ENCODE measurements at regions not wholly inside any gene's neighbourhood (a gene's known extent, or its start where the extent isn't known, plus 50 kb on each side); places are given as distances from the start of the nearest gene placed in this dataset.

DNA sequence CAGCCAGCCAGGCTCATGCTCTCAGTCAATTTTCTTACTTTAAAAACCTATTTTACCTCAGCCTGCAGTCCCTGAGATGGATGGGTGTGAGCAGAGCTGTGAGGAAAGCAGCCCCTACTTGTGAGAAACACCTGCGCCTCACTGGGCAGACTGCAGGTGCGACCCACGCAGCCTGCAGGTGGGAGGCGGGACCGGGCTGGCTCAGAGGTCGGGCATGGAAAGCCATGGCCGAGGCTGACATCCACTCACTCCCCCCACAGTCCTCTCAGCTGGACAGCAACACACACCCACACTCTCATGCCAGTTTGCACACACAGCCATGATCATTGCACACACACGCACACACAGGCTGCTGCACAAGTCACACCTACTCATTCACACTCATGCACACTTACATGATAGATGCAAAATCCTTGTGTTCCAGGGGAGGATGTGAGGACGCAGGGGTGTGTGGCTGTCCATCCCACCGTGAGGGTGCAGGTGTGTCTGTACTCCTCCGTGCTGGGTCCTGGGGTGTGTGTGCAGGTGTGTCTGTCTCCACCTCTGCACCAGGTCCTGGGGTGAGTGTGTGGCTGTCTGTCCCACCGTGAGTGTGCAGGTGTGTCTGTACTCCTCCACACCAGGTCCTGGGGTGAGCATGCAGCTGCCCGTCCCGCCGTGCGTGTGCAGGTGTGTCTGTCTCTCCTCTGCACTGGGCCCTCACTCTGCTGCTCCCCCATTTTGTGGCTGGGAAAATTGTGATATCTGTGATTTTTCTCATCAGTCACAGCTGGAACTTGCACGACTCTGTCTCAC is 166.5 kb downstream of the RTP5 start:
- H3K4me3 ChIP-seq (replicated peaks; ENCODE audit: insufficient read depth, low read length), result no peak overlapping the region
- H3K27me3 ChIP-seq (ENCODE audit: insufficient read depth, poor library complexity, severe bottlenecking), result peaks cover 32% of the 10 kb centered on the region
- TF ChIP-seq, protein P1, sequence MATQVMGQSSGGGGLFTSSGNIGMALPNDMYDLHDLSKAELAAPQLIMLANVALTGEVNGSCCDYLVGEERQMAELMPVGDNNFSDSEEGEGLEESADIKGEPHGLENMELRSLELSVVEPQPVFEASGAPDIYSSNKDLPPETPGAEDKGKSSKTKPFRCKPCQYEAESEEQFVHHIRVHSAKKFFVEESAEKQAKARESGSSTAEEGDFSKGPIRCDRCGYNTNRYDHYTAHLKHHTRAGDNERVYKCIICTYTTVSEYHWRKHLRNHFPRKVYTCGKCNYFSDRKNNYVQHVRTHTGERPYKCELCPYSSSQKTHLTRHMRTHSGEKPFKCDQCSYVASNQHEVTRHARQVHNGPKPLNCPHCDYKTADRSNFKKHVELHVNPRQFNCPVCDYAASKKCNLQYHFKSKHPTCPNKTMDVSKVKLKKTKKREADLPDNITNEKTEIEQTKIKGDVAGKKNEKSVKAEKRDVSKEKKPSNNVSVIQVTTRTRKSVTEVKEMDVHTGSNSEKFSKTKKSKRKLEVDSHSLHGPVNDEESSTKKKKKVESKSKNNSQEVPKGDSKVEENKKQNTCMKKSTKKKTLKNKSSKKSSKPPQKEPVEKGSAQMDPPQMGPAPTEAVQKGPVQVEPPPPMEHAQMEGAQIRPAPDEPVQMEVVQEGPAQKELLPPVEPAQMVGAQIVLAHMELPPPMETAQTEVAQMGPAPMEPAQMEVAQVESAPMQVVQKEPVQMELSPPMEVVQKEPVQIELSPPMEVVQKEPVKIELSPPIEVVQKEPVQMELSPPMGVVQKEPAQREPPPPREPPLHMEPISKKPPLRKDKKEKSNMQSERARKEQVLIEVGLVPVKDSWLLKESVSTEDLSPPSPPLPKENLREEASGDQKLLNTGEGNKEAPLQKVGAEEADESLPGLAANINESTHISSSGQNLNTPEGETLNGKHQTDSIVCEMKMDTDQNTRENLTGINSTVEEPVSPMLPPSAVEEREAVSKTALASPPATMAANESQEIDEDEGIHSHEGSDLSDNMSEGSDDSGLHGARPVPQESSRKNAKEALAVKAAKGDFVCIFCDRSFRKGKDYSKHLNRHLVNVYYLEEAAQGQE (IDR thresholded peaks at IDR 0.05; ENCODE audit: insufficient replicate concordance, low read depth), result no peak
- TF ChIP-seq GABPA (IDR thresholded peaks at IDR 0.05; ENCODE audit: low read depth), result no peak
- TF ChIP-seq, protein P2, sequence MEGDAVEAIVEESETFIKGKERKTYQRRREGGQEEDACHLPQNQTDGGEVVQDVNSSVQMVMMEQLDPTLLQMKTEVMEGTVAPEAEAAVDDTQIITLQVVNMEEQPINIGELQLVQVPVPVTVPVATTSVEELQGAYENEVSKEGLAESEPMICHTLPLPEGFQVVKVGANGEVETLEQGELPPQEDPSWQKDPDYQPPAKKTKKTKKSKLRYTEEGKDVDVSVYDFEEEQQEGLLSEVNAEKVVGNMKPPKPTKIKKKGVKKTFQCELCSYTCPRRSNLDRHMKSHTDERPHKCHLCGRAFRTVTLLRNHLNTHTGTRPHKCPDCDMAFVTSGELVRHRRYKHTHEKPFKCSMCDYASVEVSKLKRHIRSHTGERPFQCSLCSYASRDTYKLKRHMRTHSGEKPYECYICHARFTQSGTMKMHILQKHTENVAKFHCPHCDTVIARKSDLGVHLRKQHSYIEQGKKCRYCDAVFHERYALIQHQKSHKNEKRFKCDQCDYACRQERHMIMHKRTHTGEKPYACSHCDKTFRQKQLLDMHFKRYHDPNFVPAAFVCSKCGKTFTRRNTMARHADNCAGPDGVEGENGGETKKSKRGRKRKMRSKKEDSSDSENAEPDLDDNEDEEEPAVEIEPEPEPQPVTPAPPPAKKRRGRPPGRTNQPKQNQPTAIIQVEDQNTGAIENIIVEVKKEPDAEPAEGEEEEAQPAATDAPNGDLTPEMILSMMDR (IDR thresholded peaks at IDR 0.05; ENCODE audit: insufficient read depth, low read length), result no peak
- no peak for TF ChIP-seq SPI1 (IDR thresholded peaks at IDR 0.05; ENCODE audit: borderline replicate concordance, low read depth)
- H3K27ac ChIP-seq (replicated peaks), result no peak overlapping the region
- no peak for DNase-seq (ENCODE audit: low read depth in 1 of 2, low spot score in 1 of 2)

DNA sequence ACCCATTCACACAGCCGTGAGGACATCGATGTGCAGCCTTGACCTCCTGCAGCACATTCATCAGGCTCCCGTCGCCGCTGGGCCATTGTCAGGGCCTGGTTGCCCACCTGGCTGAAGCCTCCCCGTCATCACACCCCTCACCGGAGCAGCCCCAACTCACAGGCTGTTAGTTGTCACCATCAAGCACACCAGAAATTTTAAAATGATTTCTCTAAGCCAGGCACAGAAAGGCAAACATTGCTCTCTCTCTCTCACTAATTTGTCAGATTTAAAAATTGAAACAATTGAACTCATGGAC is 167.1 kb downstream of the RTP5 start:
- Histone ChIP-seq H3K4me3 (replicated peaks; ENCODE audit: insufficient read depth, low read length) (no peak overlapping the region), H3K27me3 (ENCODE audit: insufficient read depth, poor library complexity, severe bottlenecking) (peaks cover 27% of the 10 kb centered on the region), H3K27ac (replicated peaks) (no peak overlapping the region)
- TF ChIP-seq SPI1 (IDR thresholded peaks at IDR 0.05; ENCODE audit: borderline replicate concordance, low read depth) (no peak), POLR2AphosphoS5 (IDR thresholded peaks at IDR 0.05; ENCODE audit: low read depth) (no peak), GABPA (IDR thresholded peaks at IDR 0.05; ENCODE audit: low read depth) (no peak)
- TF ChIP-seq, protein P2 (IDR thresholded peaks at IDR 0.05; ENCODE audit: insufficient read depth, low read length), result no peak
- TF ChIP-seq, protein P1 (IDR thresholded peaks at IDR 0.05; ENCODE audit: insufficient replicate concordance, low read depth), result no peak
- DNase-seq (ENCODE audit: low read depth in 1 of 2, low spot score in 1 of 2), result no peak

GRCh38 chr2:242038166-242038927 is 168.8 kb downstream of the RTP5 start:
- no peak overlapping the region for H3K4me3 ChIP-seq (replicated peaks; ENCODE audit: insufficient read depth, low read length)
- DNase-seq (ENCODE audit: low read depth in 1 of 2, low spot score in 1 of 2), result no peak
- H3K27me3 ChIP-seq (ENCODE audit: insufficient read depth, poor library complexity, severe bottlenecking), result peaks cover 17% of the 10 kb centered on the region
- H3K27ac ChIP-seq (replicated peaks), result no peak overlapping the region
- TF ChIP-seq POLR2AphosphoS5 (IDR thresholded peaks at IDR 0.05; ENCODE audit: low read depth) (no peak), GABPA (IDR thresholded peaks at IDR 0.05; ENCODE audit: low read depth) (no peak), SPI1 (IDR thresholded peaks at IDR 0.05; ENCODE audit: borderline replicate concordance, low read depth) (no peak)
- TF ChIP-seq, protein P2 (IDR thresholded peaks at IDR 0.05; ENCODE audit: insufficient read depth, low read length), result no peak
- TF ChIP-seq, protein P1 (IDR thresholded peaks at IDR 0.05; ENCODE audit: insufficient replicate concordance, low read depth), result no peak
